ENCODE measurements at regions not wholly inside any gene's neighbourhood (a gene's known extent, or its start where the extent isn't known, plus 50 kb on each side); places are given as distances from the start of the nearest gene placed in this dataset.

DNA sequence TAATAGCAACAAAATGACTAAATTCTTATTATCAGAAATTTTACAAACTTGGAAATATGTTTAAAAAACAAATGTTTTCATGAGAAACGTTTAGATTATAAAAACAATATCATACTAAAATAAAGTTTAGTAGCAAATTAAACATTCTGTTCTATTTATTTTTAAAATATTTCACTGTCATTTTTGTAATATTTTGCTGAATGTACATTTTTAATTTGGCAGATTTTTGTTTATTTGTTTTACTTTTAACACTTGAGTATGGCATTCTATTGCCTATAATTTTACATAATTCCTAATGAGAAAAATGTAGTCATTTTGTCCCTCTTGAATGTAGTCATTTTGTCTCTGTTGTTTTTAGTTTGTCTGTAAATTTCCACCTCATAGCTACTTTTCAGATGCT, 1400.2 kb downstream of the GRIK2 start:
- Histone ChIP-seq H3K27me3 (no peaks in the 10 kb centered on the region), H3K27ac (no peak overlapping the region), H3K9me3 (no peaks in the 10 kb centered on the region), H3K4me3 (no peak overlapping the region), H3K36me3 (no peaks in the 10 kb centered on the region), H3K4me1 (no peaks in the 10 kb centered on the region)
- WGBS, 2 donors = 43 to 55% methylated on average over 1 of the region's 1 CpG
- no peak for TF ChIP-seq CTCF (IDR thresholded peaks at IDR 0.05)
- no peak for DNase-seq (ENCODE audit: low spot score in 2 of 2)

DNA sequence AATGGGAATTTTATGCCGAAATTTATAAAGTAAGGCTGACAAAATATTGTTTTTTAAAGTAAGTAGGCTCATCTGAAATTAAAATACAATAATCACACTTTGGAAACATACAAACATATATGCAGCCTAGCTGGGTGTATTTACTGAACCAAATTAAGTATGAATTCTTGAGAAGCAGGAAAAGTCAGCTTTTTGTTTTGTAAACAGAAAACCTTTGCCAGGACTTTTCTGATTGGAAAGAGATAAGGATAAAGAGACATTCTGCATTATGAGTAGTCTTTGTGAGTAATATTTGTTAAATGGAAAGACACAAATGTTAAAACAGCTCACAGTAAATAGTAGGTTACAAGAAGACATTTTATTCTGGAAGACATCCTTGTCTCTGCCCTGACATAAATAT, 1380.8 kb downstream of the GRIK2 start:
- TF ChIP-seq CTCF (IDR thresholded peaks at IDR 0.05) (no peak), EP300 (IDR thresholded peaks at IDR 0.05) (no peak), POLR2A (IDR thresholded peaks at IDR 0.05) (no peak)
- Histone ChIP-seq H3K27me3 (no peaks in the 10 kb centered on the region), H3K4me3 (no peak overlapping the region), H3K36me3 (no peaks in the 10 kb centered on the region), H3K27ac (no peak overlapping the region), H3K9me3 (peaks cover 0 to 6% (median 0%) of the 10 kb centered on the region in 4 donors), H3K4me1 (no peaks in the 10 kb centered on the region)
- no peak for DNase-seq (ENCODE audit: low spot score in 2 of 2)
- WGBS, 2 donors = 79 to 91% methylated on average over 1 of the region's 1 CpG

DNA sequence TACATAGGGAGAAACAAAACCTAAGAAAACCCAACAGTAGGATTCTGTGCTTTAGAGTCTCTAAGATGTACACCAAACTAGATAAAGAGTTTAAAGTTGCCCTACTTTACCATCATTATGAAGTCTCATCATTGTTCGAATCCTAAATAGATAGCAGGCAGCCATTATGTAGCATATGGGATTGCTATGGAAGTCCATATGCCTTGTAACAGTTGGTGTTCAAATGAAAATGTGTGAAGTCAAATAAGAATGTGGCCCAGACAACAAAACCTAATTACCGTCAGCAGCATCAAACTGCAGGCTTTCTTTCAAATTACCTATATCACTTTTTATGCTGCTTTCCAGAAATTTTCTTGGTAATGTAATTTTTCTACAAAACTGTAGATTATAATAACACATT, 1380.1 kb downstream of the GRIK2 start:
- Histone ChIP-seq H3K4me1 (no peaks in the 10 kb centered on the region), H3K9me3 (peaks cover 0 to 9% (median 2%) of the 10 kb centered on the region in 4 donors), H3K27me3 (no peaks in the 10 kb centered on the region), H3K36me3 (no peaks in the 10 kb centered on the region), H3K4me3 (no peak overlapping the region), H3K27ac (no peak overlapping the region)
- DNase-seq (ENCODE audit: low spot score in 2 of 2) = no peak
- 93 to 96% methylated on average over 2 of the region's 2 CpGs for WGBS, 2 donors
- TF ChIP-seq CTCF (IDR thresholded peaks at IDR 0.05) = no peak

DNA sequence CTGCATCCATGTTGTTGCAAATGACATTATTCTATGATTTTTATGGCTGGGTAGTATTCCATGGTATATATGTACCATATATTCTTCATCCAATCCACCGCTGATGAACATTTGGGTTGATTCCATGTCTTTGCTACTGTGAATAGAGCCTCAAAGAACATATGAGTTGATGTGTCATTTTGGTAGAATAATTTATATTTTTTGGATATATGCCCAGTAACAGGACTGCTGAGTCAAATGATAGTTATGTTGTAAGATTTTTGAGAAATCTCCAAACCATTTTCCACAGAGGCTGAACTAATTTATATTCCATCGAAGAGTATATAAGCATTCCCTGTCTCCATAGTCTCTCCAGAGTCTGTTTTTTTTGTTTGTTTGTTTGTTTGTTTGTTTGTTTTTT, 1373.5 kb downstream of the GRIK2 start:
- TF ChIP-seq CTCF (IDR thresholded peaks at IDR 0.05) = no peak
- no peak for TF ChIP-seq POLR2A (IDR thresholded peaks at IDR 0.05)
- no peaks in the 10 kb centered on the region for H3K36me3 ChIP-seq
- H3K27ac ChIP-seq = no peak overlapping the region
- peaks cover 0 to 10% (median 2%) of the 10 kb centered on the region in 4 donors for H3K9me3 ChIP-seq
- H3K4me3 ChIP-seq = no peak overlapping the region
- no peaks in the 10 kb centered on the region for H3K4me1 ChIP-seq
- 45 to 49% methylated on average over 2 of the region's 2 CpGs for WGBS, 2 donors
- H3K27me3 ChIP-seq = no peaks in the 10 kb centered on the region
- DNase-seq (ENCODE audit: low spot score in 2 of 2) = no peak

- 74 to 82% methylated on average over 10 of the region's 10 CpGs for WGBS, 2 donors
- TF ChIP-seq CTCF (IDR thresholded peaks at IDR 0.05) (no peak), POLR2A (IDR thresholded peaks at IDR 0.05) (no peak), EP300 (IDR thresholded peaks at IDR 0.05) (no peak)
Measured at GRCh38 chr6:102764317-102764716, 1370.8 kb downstream of the GRIK2 start.

More at GRCh38 chr6:102764317-102764716, 1370.8 kb downstream of the GRIK2 start:
- Histone ChIP-seq H3K27me3 (no peaks in the 10 kb centered on the region), H3K4me3 (no peak overlapping the region), H3K36me3 (no peaks in the 10 kb centered on the region), H3K4me1 (no peaks in the 10 kb centered on the region), H3K9me3 (peaks cover 0 to 4% (median 2%) of the 10 kb centered on the region in 4 donors), H3K27ac (no peak overlapping the region)
- no peak for DNase-seq (ENCODE audit: low spot score in 2 of 2)

Data from tibial nerve (tissue), 4 donors.